SIG-M5 (cell line): ENCODE measurements at regions not wholly inside any gene's neighbourhood (a gene's known extent, or its start where the extent isn't known, plus 50 kb on each side); places are given as distances from the start of the nearest gene placed in this dataset.

Source experiments
- DNase-seq: peaks from one replicate; lab custom pipeline; 2025; lab: John Stamatoyannopoulos, UW

- DNase-seq, result no peak
Observed at GRCh38 chr14:87879389-87879788, 113.6 kb downstream of the GALC start.

- no peak for DNase-seq
Observed at GRCh38 chr14:87878959-87879358, 114.0 kb downstream of the GALC start.

- DNase-seq, result no peak
Observed at GRCh38 chr14:87877877-87878276, 115.1 kb downstream of the GALC start.

- DNase-seq, result no peak
Observed at GRCh38 chr14:87874676-87875075, 118.3 kb downstream of the GALC start.

GRCh38 chr14:87873741-87874140 is 119.2 kb downstream of the GALC start:
- DNase-seq, result no peak

- no peak for DNase-seq
Observed at GRCh38 chr14:87869619-87870583, 123.1 kb downstream of the GALC start.

- no peak for DNase-seq
Observed at GRCh38 chr14:87868920-87869319, 124.1 kb downstream of the GALC start.

- no peak for DNase-seq
Observed at GRCh38 chr14:87866116-87866515, 126.9 kb downstream of the GALC start.

GRCh38 chr14:87864356-87865270 is 128.4 kb downstream of the GALC start:
- DNase-seq, result no peak

GRCh38 chr14:87863047-87863446 is 129.9 kb downstream of the GALC start:
- no peak for DNase-seq

GRCh38 chr14:87852107-87852506 is 140.9 kb downstream of the GALC start:
- no peak for DNase-seq

GRCh38 chr14:87851190-87851589 is 141.8 kb downstream of the GALC start:
- DNase-seq, result no peak

GRCh38 chr14:87847216-87847755 is 145.7 kb downstream of the GALC start:
- DNase-seq, result no peak

- DNase-seq, result no peak
Observed at GRCh38 chr14:87840906-87841305, 152.1 kb downstream of the GALC start.

- DNase-seq, result no peak
Observed at GRCh38 chr14:87838931-87839330, 154.1 kb downstream of the GALC start.

- no peak for DNase-seq
Observed at GRCh38 chr14:87837296-87837695, 155.7 kb downstream of the GALC start.

GRCh38 chr14:87834594-87834993 is 158.4 kb downstream of the GALC start:
- DNase-seq, result no peak

GRCh38 chr14:87833026-87833425 is 160.0 kb downstream of the GALC start:
- no peak for DNase-seq

GRCh38 chr14:87830443-87831096 is 162.4 kb downstream of the GALC start:
- no peak for DNase-seq

GRCh38 chr14:87829543-87829942 is 163.4 kb downstream of the GALC start:
- no peak for DNase-seq

- no peak for DNase-seq
Observed at GRCh38 chr14:87824266-87824665, 168.7 kb downstream of the GALC start.

GRCh38 chr14:87816416-87816815 is 176.6 kb downstream of the GALC start:
- DNase-seq, result no peak
